GM23338 (cell line): ENCODE measurements at regions not wholly inside any gene's neighbourhood (a gene's known extent, or its start where the extent isn't known, plus 50 kb on each side); places are given as distances from the start of the nearest gene placed in this dataset.
A peak's percentile ranks its signal among the peaks of the same experiment; 100 is the strongest.

Source experiments
- ATAC-seq: fragments of 200-7000 bp; cut with Tn5 transposase; 3 replicates; pipeline ENCODE4 v1.9.1; 2020
- DNase-seq: peaks from one replicate; pipeline ENCODE4 v3.0.0-alpha.2; 2015; ENCODE audit warnings: low spot score
- H2AFZ ChIP-seq: fragments of 200-600 bp; sonication (generic); 2 replicates; pipeline ENCODE4 v1.8.0; 2016; ENCODE audit warnings: antibody characterized with exemption, mild to moderate bottlenecking, moderate library complexity
- H3F3A ChIP-seq: fragments of 200-600 bp; sonication (generic); replicated peaks from 2 replicates; pipeline ENCODE4 v1.8.0; 2017; ENCODE audit warnings: antibody characterized with exemption, mixed run types, low read depth
- H3K27ac ChIP-seq: fragments of 200-600 bp; sonication (generic); 2 replicates; pipeline ENCODE4 v1.6.1; 2016; ENCODE audit warnings: low read depth
- H3K27me3 ChIP-seq: fragments of 200-600 bp; sonication (generic); 2 replicates; pipeline ENCODE4 v1.8.0; 2016; ENCODE audit warnings: mild to moderate bottlenecking, mixed run types, moderate library complexity; ENCODE audit not compliant: insufficient read depth
- H3K36me3 ChIP-seq: fragments of 200-600 bp; sonication (generic); 2 replicates; pipeline ENCODE4 v1.8.0; 2016; ENCODE audit warnings: mild to moderate bottlenecking; ENCODE audit not compliant: insufficient read depth
- H3K4me1 ChIP-seq: fragments of 200-600 bp; sonication (generic); 2 replicates; pipeline ENCODE4 v1.8.0; 2016; ENCODE audit warnings: mild to moderate bottlenecking, moderate library complexity; ENCODE audit not compliant: insufficient read depth
- H3K4me2 ChIP-seq: fragments of 200-600 bp; sonication (generic); 2 replicates; pipeline ENCODE4 v1.7.1; 2017; ENCODE audit warnings: mixed run types
- H3K4me3 ChIP-seq: fragments of 200-600 bp; sonication (generic); 2 replicates; pipeline ENCODE4 v1.6.1; 2016; ENCODE audit warnings: mixed run types
- H3K79me2 ChIP-seq: fragments of 200-600 bp; sonication (generic); replicated peaks from 2 replicates; pipeline ENCODE4 v1.8.0; 2017; ENCODE audit warnings: mild to moderate bottlenecking; ENCODE audit not compliant: insufficient read depth
- H3K9me2 ChIP-seq: fragments of 200-600 bp; sonication (generic); 2 replicates; pipeline ENCODE4 v1.8.0; 2017; ENCODE audit not compliant: insufficient read depth
- H4K20me1 ChIP-seq: fragments of 200-600 bp; sonication (generic); replicated peaks from 2 replicates; pipeline ENCODE4 v1.8.0; 2017; ENCODE audit warnings: mild to moderate bottlenecking; ENCODE audit not compliant: insufficient read depth
- H3K27ac Mint-ChIP-seq: 2 replicates; pipeline ENCODE4 v1.8.0; 2020; ENCODE audit warnings: inconsistent platforms, mild to moderate bottlenecking, moderate library complexity, mixed read lengths
- H3K27me3 Mint-ChIP-seq: 3 replicates; pipeline ENCODE4 v1.8.0; 2022; ENCODE audit warnings: low read depth, mild to moderate bottlenecking, moderate library complexity, mixed read lengths, inconsistent platforms; ENCODE audit not compliant: insufficient read depth, poor library complexity
- H3K36me3 Mint-ChIP-seq: 3 replicates; pipeline ENCODE4 v1.8.0; 2021; ENCODE audit warnings: low read depth, mild to moderate bottlenecking, inconsistent platforms, moderate library complexity, mixed read lengths
- H3K4me1 Mint-ChIP-seq: 3 replicates; pipeline ENCODE4 v1.8.0; 2020; ENCODE audit warnings: mild to moderate bottlenecking, inconsistent platforms, mixed read lengths
- H3K4me3 Mint-ChIP-seq: 3 replicates; pipeline ENCODE4 v1.8.0; 2021; ENCODE audit warnings: moderate library complexity, mild to moderate bottlenecking, inconsistent platforms, mixed read lengths
- H3K9me3 Mint-ChIP-seq: 3 replicates; pipeline ENCODE4 v1.8.0; 2020; ENCODE audit warnings: moderate library complexity, mild to moderate bottlenecking, inconsistent platforms, mixed read lengths
- CREB1 ChIP-seq: fragments of 250-450 bp; sonication (Bioruptor Pico); IDR thresholded peaks from 2 replicates; pipeline ENCODE4 v1.5.0; 2020; ENCODE audit warnings: low read depth, mild to moderate bottlenecking, moderate library complexity
- ETS1 ChIP-seq: IDR thresholded peaks from 2 replicates; pipeline ENCODE4 v1.6.1; 2016; ENCODE audit warnings: antibody characterized with exemption
- EZH2phosphoT487 ChIP-seq: fragments of 200-600 bp; sonication (generic); IDR thresholded peaks from one replicate; pipeline ENCODE4 v1.8.1; 2018; ENCODE audit warnings: antibody characterized with exemption; ENCODE audit not compliant: unreplicated experiment
- JUNB ChIP-seq: IDR thresholded peaks from one replicate; pipeline ENCODE4 v1.6.1; 2016; ENCODE audit warnings: antibody characterized with exemption; ENCODE audit not compliant: unreplicated experiment
- NANOG ChIP-seq: IDR thresholded peaks from 2 replicates; pipeline ENCODE4 v1.6.1; 2016; ENCODE audit warnings: antibody characterized with exemption, borderline replicate concordance
- POLR2AphosphoS5 ChIP-seq: IDR thresholded peaks from 2 replicates; pipeline ENCODE4 v1.6.1; 2016; ENCODE audit warnings: antibody characterized with exemption, low read depth
- STAT1 ChIP-seq: IDR thresholded peaks from one replicate; pipeline ENCODE4 v1.6.1; 2016; ENCODE audit warnings: antibody characterized with exemption; ENCODE audit not compliant: unreplicated experiment
- ZNF331 ChIP-seq: fragments of 250-450 bp; sonication (Bioruptor Pico); IDR thresholded peaks from 2 replicates; pipeline ENCODE4 v1.5.0; 2020; ENCODE audit warnings: low read depth, mild to moderate bottlenecking, moderate library complexity
- TF ChIP-seq, protein P1 (sequence below), 2 experiments: fragments of 200-600 bp in 1 of 2; sonication (generic) in 1 of 2; conservative IDR thresholded peaks; 2 replicates each; pipeline versions ENCODE4 v1.5.1 to v1.6.1; 2016 to 2017; ENCODE audit warnings: antibody characterized with exemption in 2 of 2, low read depth in 2 of 2, mild to moderate bottlenecking in 2 of 2, moderate library complexity in 1 of 2

DNA sequence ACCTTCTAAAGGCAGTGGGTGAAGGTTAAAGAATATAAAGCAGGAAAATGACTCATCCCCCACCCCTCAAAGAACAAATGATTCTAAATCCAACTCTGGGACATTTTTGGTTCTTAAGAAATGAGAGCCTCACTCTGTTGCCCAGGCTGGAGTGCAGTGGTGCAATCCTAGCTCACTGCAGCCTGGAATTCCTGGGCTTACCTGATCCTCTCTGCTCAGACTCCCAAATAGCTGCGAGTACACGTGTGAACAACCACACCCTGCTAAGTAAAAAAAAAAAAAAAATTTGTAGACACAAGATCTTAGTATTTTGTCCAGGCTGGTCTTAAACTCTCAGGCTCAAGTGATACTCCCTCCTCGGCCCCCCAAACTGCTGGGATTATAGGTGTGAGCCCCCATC lies 298.8 kb upstream of the MAF start:
- Histone ChIP-seq H4K20me1 (no peaks in the 10 kb centered on the region), H2AFZ (peak overlapping the region; percentile 84; the same call in 1 of the 2 replicates), H3K9me2 (no peaks in the 10 kb centered on the region; the same call in none of the 2 replicates), H3F3A (no peaks in the 10 kb centered on the region), H3K27ac (no peak overlapping the region), H3K4me2 (no peak overlapping the region), H3K4me3 (no peak overlapping the region), H3K4me1 (no peaks in the 10 kb centered on the region), H3K27me3 (no peaks in the 10 kb centered on the region), H3K79me2 (no peaks in the 10 kb centered on the region), H3K36me3 (no peaks in the 10 kb centered on the region)
- Mint-ChIP-seq H3K4me3 (no peak overlapping the region), H3K27me3 (peaks cover 5% of the 10 kb centered on the region), H3K36me3 (no peaks in the 10 kb centered on the region), H3K27ac (no peak overlapping the region), H3K4me1 (peaks cover 6% of the 10 kb centered on the region; the same call in 2 of the 3 replicates), H3K9me3 (peaks cover 8% of the 10 kb centered on the region; the same call in 1 of the 3 replicates)
- ATAC-seq = no peak
- TF ChIP-seq ZNF331 = no peak
- TF ChIP-seq, protein P1, sequence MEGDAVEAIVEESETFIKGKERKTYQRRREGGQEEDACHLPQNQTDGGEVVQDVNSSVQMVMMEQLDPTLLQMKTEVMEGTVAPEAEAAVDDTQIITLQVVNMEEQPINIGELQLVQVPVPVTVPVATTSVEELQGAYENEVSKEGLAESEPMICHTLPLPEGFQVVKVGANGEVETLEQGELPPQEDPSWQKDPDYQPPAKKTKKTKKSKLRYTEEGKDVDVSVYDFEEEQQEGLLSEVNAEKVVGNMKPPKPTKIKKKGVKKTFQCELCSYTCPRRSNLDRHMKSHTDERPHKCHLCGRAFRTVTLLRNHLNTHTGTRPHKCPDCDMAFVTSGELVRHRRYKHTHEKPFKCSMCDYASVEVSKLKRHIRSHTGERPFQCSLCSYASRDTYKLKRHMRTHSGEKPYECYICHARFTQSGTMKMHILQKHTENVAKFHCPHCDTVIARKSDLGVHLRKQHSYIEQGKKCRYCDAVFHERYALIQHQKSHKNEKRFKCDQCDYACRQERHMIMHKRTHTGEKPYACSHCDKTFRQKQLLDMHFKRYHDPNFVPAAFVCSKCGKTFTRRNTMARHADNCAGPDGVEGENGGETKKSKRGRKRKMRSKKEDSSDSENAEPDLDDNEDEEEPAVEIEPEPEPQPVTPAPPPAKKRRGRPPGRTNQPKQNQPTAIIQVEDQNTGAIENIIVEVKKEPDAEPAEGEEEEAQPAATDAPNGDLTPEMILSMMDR (conservative IDR thresholded peaks at IDR 0.05; ENCODE audit: low read depth in 2 of 2) = no peak
- TF ChIP-seq EZH2phosphoT487 = no peak
- no peak for TF ChIP-seq NANOG
- no peak for TF ChIP-seq JUNB
- no peak for TF ChIP-seq ETS1
- no peak for TF ChIP-seq CREB1 (CRISPR knock-in tag)
- DNase-seq = no peak

DNA sequence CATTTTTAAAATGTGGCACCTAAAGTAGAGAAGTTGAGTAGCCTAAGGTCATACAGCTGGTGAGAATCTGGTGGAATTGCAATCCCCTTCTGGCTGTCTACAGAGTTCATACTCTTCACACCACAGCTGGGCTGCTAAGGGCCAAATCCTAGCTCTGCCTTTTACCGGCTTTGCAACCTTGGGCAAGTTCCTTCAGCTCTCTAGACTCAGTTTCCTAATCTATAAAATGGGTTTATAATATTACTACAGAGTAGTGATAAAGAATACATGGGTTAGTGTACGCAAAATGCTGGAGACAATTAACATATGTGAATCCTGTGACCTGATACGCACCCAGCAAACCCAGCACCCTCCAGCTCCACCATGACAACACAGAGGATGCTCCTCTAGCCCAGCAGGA lies 298.2 kb upstream of the MAF start:
- Histone ChIP-seq H2AFZ (no peak overlapping the region), H3F3A (no peaks in the 10 kb centered on the region), H3K9me2 (no peaks in the 10 kb centered on the region; the same call in none of the 2 replicates), H3K4me3 (no peak overlapping the region), H3K27me3 (no peaks in the 10 kb centered on the region), H3K79me2 (no peaks in the 10 kb centered on the region), H3K27ac (no peak overlapping the region), H3K36me3 (no peaks in the 10 kb centered on the region), H4K20me1 (no peaks in the 10 kb centered on the region), H3K4me1 (no peaks in the 10 kb centered on the region), H3K4me2 (no peak overlapping the region)
- Mint-ChIP-seq H3K27me3 (peaks cover 5% of the 10 kb centered on the region), H3K9me3 (peaks cover 8% of the 10 kb centered on the region; the same call in 1 of the 3 replicates), H3K4me1 (peaks cover 6% of the 10 kb centered on the region; the same call in 2 of the 3 replicates), H3K4me3 (no peak overlapping the region), H3K36me3 (no peaks in the 10 kb centered on the region), H3K27ac (no peak overlapping the region)
- no peak for ATAC-seq
- DNase-seq = no peak
- TF ChIP-seq NANOG = no peak
- TF ChIP-seq ETS1 = no peak
- no peak for TF ChIP-seq POLR2AphosphoS5
- TF ChIP-seq, protein P1 (conservative IDR thresholded peaks at IDR 0.05; ENCODE audit: low read depth in 2 of 2) = no peak
- no peak for TF ChIP-seq STAT1
- no peak for TF ChIP-seq ZNF331
